DMS 273 treated with DMSO at 0.1 percent for 48 hours (cell line): ENCODE measurements at regions not wholly inside any gene's neighbourhood (a gene's known extent, or its start where the extent isn't known, plus 50 kb on each side); places are given as distances from the start of the nearest gene placed in this dataset.
"Not testable (repeated sequence)": the region's sequence is repeated elsewhere in the genome, so short reads cannot be mapped to it uniquely, and the experiment has no call there.

ENCODE experiments used
- DNase-seq: peaks from one replicate; lab custom pipeline; 2025; lab: John Stamatoyannopoulos, UW

DNA sequence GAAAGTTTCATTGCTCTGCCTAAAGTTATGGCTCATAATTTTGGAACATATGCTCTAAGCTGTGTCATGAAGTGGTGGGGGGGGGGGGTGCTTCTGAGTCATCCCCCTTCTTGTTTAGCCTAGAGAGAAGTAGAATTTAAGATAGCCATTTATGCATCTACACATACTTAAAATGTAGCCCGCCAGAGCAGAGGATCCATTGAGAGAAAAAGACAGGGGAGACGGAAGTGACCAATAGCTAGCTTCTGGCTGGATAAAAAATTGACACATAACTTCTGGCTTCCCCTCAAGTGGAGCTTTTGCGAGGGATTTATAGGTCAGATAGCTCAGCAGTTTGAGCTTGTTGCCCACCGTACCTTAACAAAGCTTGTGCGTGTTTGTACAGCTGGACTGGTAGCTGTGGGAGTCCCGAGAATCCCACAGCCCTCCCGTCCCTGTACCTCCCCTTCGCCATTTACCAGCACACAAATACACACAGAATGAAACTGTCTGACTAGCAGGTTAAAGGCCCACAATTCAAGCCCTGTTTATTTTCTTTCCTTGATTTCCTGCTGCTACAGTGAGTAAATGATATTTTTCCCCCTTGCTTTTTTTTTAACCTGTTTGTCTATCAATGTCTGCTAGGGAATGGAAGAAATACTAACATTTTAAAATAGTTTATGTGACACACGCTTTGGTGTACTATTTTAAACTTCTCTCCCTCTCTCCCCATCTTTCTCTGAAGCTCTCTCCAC is 232.6 kb upstream of the FERD3L start:
- DNase-seq: peak; percentile 75

DNA sequence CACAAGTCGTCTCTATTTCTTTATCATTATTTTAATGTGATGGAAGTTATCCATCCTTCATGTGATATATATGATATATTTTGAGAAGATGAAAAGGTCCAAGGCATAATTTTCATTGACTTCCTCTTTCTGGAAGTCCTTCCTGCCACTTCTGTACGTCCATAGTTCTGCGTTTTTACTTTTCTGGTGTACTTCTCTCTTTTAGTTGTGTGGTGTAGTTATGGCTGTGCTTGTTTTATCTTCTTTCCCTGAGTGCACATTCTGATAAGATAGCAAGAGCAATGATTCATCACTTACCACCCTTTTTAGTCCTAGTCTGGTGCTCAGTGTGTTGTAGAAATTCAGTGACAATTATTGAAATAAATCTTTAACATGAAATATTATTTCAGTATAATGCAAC is 231.3 kb upstream of the FERD3L start:
- no peak for DNase-seq

DNA sequence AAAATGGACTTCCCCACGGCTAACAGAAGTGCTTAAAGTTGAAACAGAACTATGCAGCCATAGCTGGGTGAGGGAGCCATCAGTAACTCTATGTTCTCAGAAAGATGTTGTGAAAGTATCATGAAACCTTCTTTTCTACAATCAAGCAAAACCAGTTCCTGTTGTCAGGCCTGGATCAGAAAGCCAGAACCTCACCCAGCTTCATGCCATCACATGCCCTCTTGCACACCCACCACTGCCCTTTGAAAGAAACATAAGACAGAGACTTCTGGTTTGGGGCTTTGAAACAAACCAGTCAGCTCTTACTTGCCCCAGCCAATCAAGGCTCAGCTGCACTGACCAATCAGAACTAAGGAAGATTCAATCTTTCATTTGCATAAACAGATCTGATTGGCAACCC is 230.8 kb upstream of the FERD3L start:
- no peak for DNase-seq

DNA sequence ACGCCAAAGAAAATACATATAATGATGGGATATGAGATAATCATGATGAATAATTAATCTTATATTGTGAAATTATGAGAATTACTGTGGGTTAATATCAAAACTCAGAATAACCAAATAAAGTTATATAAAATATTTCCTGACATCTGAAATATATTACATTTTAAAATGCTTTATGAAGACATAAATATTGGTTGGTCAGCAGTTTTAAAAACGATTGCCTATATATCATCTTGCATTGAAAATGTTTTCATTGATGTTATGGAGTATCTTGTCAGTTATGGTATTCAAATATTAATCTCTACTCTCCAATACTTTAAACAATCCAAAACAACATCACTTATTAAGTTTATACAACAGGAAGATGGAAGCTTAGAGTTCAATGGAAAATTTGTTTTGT is 228.1 kb upstream of the FERD3L start:
- no peak for DNase-seq

GRCh38 chr7:19369806-19370205 is 224.6 kb upstream of the FERD3L start:
- DNase-seq: no peak

GRCh38 chr7:19369182-19369581 is 224.0 kb upstream of the FERD3L start:
- DNase-seq: no peak

GRCh38 chr7:19368491-19368925 is 223.3 kb upstream of the FERD3L start:
- DNase-seq: no peak

DNA sequence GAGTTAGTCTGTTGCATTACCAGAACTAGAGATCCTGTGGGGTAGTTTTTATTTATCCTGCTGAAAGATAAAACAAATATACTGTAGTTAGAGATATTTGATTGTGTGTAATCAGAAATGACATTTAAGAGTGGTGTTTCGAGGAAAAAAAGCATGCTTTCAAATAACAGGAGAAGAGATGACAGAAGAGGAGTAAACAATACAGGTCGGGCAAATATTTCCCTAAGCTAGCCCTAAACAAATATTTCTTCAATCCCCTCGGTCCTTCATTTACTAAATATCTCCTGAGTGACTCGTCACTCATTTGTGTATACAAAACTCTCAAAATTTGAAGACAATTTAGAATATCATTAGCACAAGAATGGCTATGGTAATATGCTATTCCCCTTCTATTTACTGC is 219.7 kb upstream of the FERD3L start:
- DNase-seq: no peak

- no peak for DNase-seq
Observed at GRCh38 chr7:19362099-19362498, 216.9 kb upstream of the FERD3L start.

GRCh38 chr7:19353180-19353579 is 208.0 kb upstream of the FERD3L start:
- DNase-seq: no peak

- no peak for DNase-seq
Observed at GRCh38 chr7:19352305-19352695, 207.1 kb upstream of the FERD3L start.

DNA sequence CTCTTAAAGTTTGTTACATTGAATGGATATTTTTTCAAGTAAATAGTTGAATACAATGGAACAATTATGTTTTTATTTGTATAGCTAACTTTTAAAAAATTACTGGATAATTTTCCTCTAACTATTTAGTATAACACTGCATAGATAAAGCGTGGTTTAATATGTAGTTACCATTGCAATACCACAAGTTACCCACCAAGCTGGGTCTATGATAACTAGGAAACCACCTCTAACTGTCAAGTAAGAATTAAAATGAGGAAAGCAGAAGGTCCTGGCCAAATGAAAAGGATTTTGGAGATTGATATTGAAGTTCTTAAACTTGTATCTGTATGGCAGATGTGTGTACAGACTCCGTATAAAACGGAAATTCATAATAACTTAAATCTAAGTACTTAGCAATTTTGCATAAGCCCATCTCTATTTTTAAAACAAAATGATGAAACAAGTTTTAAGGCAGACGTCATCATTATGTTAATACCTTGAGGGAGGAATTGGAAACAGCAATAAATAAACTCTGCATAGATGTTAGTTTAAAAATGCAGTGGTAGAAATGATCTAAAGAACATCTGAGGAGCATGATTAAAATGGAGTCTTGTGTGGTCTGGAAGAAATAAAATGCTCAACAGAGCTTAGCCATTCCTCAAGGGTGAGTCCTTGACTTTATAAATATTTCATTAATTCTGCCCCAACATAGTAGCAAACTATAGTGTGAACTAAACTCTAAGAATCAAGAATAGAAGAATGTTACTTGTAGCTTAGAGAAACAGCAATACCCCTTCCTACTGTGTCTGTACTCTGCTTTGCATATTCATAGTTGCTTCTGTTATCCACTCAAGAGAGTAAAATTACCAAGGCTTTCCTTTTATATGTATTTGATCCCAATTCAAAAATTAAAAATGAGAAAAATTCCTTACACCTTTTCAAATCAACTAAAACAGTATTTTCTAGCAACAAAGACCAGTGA is 206.4 kb upstream of the FERD3L start:
- DNase-seq: no peak

DNA sequence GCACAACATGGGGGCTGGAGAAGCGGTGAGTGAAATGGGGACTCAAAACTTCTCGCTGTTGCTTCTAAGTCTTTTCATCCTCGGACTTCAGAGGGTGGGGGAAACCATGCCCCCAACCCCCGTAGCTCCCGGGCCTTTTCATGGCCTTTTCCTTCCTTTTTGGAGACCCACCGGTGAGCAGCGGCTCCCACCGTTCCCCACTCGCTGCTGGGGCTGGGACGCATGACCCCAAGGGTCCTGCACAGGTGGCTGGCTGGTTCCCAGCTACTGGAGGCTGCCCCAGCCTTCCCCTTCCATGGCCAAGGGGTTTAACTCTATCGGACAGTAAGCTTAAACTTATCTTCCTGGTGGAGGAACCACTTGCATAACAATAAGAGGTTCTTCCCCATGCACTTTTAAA is 194.3 kb upstream of the FERD3L start:
- DNase-seq: no peak

- not testable (repeated sequence) for DNase-seq
Observed at GRCh38 chr7:19338512-19338911, 193.3 kb upstream of the FERD3L start.

GRCh38 chr7:19336836-19337383 is 191.7 kb upstream of the FERD3L start:
- DNase-seq: no peak

DNA sequence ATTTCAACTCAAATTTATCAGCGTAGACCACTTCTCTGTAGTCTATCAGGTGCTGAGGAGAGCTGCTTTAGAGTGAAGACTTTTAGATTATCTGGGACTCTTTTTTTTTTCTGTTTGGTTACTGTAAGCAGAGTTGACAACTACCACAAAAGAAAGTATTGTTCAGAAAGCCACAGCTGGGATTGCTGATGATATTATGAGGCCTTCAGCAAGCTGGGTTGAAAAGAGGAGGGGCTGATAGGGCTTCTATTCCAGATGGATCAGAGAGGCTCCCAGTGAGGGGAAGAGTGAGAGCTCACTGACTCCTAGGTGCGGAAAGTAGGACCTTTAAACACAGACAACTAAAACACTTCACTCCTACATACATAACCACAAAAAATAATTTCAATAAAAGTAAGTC is 188.5 kb upstream of the FERD3L start:
- DNase-seq: no peak

GRCh38 chr7:19327018-19327417 is 181.8 kb upstream of the FERD3L start:
- no peak for DNase-seq

DNA sequence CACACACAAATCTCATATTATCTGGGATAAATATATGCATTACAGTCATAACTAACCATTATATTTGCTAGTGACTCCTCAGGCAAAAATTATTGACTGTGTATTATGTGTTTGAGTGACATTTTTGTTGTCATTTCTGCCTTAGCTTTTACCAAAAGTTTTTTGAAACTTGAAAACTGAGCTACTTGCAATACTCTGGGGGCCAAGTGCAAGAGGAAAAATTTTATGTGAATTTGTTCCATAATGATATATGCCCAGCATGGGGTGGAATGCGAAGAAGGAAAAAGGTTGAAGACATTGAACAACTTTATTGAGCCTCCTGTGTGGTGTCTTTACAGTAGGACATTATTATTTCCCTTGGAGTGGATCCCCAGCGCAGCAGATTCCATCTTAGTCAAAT is 176.8 kb upstream of the FERD3L start:
- no peak for DNase-seq

- no peak for DNase-seq
Observed at GRCh38 chr7:19318287-19318686, 173.1 kb upstream of the FERD3L start.

DNA sequence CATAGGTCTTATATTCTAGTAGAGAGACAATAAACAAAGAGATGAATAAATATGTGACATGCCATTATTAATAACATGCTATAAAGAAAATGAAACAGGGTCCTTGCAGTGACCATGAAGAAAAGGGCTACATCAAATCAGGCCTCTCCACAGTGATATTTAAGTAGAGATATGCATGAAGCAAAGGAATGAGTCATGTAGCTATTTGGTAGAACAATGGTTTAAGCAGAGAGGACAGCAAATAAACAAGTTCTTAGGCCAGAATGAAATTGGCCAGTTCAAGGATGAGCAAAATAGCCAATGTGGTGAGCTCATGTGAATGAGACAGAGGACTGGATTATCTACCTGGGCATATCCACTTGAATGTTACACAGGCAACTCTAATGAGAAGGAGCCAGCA is 172.2 kb upstream of the FERD3L start:
- no peak for DNase-seq

- DNase-seq: no peak
Observed at GRCh38 chr7:19312416-19312815, 167.2 kb upstream of the FERD3L start.

- DNase-seq: no peak
Observed at GRCh38 chr7:19307554-19307953, 162.3 kb upstream of the FERD3L start.

GRCh38 chr7:19305698-19306097 is 160.5 kb upstream of the FERD3L start:
- no peak for DNase-seq
